GM12874 (cell line): ENCODE measurements at regions not wholly inside any gene's neighbourhood (a gene's known extent, or its start where the extent isn't known, plus 50 kb on each side); places are given as distances from the start of the nearest gene placed in this dataset.

Experiments used
- TF ChIP-seq, protein P1 (sequence below): IDR thresholded peaks from 2 replicates; pipeline ENCODE4 v1.5.1; 2011; ENCODE audit warnings: low read depth, mild to moderate bottlenecking, control low read depth, low read length, moderate library complexity; ENCODE audit not compliant: insufficient read depth

DNA sequence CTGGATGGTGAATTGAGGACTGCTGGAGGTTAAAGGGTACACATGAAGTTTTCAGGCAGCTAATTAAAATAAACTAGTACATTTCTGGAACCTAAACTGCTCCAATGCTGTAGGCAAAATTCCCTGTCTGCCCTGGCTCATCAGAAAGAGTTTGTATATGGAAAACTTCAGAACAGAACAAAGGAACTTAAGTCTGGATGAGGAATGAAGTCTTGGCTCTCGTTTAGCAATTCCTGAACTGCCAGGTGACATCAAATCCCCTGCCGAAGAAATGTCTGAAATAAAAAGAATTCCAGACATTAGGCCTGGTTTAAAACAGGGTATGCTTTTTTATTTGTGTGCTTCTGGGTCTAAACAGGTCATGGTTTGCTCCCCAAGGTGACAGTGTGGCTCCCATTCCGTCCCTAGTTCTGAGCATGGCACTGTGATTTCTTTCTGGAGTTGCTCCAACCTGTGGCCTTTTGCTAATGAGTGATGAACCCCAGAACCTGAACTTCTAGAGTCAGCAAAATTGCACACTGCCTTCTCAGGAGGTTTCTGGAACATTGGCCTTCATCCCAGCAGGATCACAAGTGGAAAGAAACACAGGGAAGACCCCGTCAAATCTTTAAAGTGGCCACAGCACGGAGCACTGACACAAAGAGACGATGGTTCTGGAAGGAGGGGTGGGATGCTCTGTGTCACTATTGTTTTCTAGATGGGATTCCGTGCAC is 129.4 kb upstream of the NAA20 start:
- TF ChIP-seq, protein P1, sequence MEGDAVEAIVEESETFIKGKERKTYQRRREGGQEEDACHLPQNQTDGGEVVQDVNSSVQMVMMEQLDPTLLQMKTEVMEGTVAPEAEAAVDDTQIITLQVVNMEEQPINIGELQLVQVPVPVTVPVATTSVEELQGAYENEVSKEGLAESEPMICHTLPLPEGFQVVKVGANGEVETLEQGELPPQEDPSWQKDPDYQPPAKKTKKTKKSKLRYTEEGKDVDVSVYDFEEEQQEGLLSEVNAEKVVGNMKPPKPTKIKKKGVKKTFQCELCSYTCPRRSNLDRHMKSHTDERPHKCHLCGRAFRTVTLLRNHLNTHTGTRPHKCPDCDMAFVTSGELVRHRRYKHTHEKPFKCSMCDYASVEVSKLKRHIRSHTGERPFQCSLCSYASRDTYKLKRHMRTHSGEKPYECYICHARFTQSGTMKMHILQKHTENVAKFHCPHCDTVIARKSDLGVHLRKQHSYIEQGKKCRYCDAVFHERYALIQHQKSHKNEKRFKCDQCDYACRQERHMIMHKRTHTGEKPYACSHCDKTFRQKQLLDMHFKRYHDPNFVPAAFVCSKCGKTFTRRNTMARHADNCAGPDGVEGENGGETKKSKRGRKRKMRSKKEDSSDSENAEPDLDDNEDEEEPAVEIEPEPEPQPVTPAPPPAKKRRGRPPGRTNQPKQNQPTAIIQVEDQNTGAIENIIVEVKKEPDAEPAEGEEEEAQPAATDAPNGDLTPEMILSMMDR, result no peak

DNA sequence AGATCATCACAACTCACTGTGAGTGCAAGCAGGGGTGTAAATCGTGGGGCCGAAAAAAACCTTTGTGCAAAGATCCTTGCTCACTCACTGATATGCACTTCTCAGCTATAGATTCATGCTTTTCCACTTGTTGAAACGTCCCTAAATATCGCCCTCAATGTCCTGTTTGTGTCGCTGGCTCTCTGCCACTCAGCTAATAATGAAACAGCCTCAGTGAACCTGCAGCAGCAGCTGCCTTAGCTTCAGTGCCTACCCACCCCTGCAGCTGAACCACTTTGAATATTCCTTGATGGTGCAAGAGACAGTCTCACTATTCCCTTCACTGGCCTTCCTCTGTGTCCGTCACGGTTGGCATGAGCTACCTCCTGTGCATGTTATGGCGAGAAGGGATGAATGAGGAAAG is 128.9 kb upstream of the NAA20 start:
- TF ChIP-seq, protein P1, result no peak

DNA sequence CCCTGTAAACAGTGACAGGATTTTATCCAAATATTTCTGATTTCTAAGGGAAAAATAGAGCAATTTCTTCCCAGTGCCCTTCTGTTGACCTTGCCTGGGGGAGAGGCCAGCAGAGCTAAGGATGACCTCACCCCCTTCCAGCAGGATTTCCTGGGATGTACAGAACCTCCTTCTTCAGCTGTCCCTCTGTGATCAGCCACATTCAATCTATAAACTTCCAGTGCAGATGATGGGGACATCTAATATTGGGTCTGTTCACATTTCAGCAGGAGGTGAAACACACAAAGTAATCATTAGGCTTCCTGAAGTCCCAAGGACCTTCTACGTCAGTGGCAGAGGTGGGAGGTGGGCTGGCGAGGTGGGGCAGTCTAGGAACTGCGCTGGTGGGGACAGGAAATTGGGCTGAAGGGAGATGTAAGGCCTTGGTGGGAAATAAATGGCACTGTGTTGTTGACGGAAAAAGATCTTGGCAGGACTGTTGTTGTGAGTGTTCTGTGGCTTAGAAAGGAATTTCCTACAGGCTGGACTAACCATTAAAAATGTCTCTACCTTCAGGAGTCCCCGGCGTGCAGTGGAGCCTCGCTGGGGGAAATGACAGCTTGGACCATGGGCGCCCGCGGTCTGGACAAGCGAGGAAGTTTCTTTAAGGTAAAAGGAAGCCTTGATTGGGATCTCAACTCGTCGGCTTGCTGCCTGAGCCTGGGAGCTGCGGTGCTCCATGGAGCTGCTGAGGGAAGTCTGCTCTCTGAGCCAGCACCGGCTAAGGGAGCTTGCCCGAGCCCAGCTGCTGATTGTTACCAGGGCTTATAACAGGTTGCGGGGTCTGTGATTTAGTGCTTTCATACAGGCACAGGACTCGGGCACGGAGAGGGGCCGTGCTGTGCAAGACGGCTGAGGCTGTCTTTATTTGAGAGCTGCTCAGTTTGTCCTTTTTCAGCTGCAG is 127.9 kb upstream of the NAA20 start:
- TF ChIP-seq, protein P1, result no peak

DNA sequence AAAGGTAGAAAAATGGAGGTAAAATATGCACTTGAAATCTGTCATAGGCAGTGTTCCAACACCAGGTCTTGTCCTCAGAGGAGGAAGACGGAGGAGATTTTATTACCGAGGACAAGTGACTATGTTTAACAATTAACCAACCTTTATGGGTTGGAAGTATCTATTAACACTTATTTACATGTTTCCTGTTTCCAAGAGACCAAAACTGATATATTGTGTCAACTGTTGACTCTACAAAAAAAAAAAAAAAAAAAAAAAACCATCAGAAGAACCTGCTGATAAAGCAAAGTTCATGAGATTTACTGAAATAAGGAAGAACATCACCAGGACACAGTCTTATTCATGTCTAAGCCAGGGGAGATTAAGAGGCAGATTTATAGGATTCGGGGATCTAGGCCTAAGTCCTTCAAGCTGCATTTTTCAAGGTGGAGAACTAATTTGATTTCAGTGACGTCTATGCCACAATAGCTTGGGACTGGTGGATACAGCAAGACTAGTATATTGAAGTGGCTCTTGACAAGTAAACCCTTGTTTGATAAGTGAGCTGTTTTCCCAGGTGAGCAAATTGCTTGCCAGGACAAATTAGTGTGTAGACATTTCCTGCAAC is 126.6 kb upstream of the NAA20 start:
- TF ChIP-seq, protein P1, result no peak

DNA sequence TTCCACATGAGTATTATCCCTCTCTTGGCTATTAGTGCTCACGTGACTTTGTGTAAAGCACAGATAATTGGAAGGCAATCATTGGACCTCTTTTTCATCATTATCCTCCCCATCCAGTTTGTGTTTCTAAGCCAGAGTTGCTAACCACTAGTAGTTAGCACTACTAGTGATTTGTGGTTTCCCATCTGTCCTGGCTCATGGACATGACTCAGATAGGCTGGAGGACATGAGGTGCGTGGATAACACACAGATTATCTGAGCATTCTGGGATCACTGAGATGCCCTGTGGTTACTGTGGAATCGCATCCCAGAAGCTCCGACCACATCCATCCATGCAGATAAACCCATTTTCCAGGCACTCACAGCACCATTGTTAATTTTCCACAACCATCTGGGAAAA is 123.8 kb upstream of the NAA20 start:
- TF ChIP-seq, protein P1, result no peak

DNA sequence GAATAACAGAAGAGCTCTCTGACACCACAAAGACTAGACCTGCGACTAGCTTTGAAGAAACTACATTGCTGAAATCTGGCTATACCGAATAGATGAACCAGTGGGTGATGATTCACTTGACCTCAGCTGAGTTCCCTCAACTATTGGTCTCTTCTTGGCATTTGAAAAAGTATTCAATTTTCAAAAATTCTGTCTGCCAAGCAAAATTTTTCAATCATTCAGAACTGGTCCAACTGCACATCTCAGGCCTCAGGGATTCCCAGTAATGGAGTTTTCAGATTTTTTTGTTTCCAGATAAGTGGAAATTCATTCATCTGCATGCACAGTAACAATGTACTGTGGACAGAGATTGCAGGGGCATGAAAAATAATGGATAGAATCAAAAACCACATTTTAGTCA is 121.4 kb upstream of the NAA20 start:
- TF ChIP-seq, protein P1, result no peak

DNA sequence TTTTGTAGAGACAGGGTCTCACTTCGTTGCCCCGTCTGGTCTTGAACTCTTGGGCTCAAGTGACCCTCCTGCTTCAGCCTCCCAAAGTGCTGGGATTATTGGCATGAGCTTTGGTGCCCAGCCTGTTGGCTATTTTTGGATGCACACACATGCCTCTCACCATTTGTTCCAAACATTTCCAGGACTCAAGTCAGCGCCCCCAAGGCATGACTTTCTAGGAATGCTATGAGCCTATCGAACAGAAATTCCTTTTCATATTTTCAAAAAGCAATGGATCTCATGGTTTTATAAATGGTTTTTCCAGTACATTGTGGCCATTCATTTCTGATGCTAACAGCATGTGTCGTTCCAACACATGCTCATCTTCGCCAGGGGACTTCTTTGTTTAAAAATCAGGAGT is 119.3 kb upstream of the NAA20 start:
- TF ChIP-seq, protein P1, result no peak
